ENCODE measurements at regions not wholly inside any gene's neighbourhood (a gene's known extent, or its start where the extent isn't known, plus 50 kb on each side); places are given as distances from the start of the nearest gene placed in this dataset.

- no peak for DNase-seq (ENCODE audit: low spot score)
- no peak for ATAC-seq
Observed at GRCh38 chr1:74908131-74908530, 175.2 kb downstream of the TYW3 start.

More at GRCh38 chr1:74908131-74908530, 175.2 kb downstream of the TYW3 start:
- Mint-ChIP-seq H3K27ac (no peak overlapping the region), H3K4me3 (no peak overlapping the region), H3K36me3 (ENCODE audit: low read depth) (no peaks in the 10 kb centered on the region), H3K27me3 (ENCODE audit: insufficient read depth, low read depth, poor library complexity) (no peaks in the 10 kb centered on the region), H3K9me3 (peaks cover 5% of the 10 kb centered on the region), H3K4me1 (no peaks in the 10 kb centered on the region)
- Histone ChIP-seq H3F3A (replicated peaks; ENCODE audit: low read depth) (no peaks in the 10 kb centered on the region), H4K20me1 (replicated peaks; ENCODE audit: insufficient read depth) (no peaks in the 10 kb centered on the region), H3K36me3 (ENCODE audit: insufficient read depth) (no peaks in the 10 kb centered on the region), H3K9me2 (ENCODE audit: insufficient read depth) (no peaks in the 10 kb centered on the region), H2AFZ (no peak overlapping the region), H3K4me3 (no peak overlapping the region), H3K27ac (ENCODE audit: low read depth) (no peak overlapping the region), H3K27me3 (ENCODE audit: insufficient read depth) (no peaks in the 10 kb centered on the region), H3K4me1 (ENCODE audit: insufficient read depth) (no peaks in the 10 kb centered on the region), H3K79me2 (replicated peaks; ENCODE audit: insufficient read depth) (no peaks in the 10 kb centered on the region), H3K4me2 (no peak overlapping the region)
- no peak for TF ChIP-seq NANOG (IDR thresholded peaks at IDR 0.05; ENCODE audit: borderline replicate concordance)
- TF ChIP-seq REST (IDR thresholded peaks at IDR 0.05; ENCODE audit: unreplicated experiment) = no peak
- TF ChIP-seq ZNF462 (CRISPR knock-in tag; IDR thresholded peaks at IDR 0.05) = no peak
- no peak for TF ChIP-seq POLR2AphosphoS5 (IDR thresholded peaks at IDR 0.05; ENCODE audit: low read depth)
- TF ChIP-seq JUNB (IDR thresholded peaks at IDR 0.05; ENCODE audit: unreplicated experiment) = no peak
- TF ChIP-seq ZNF331 (CRISPR knock-in tag; IDR thresholded peaks at IDR 0.05; ENCODE audit: low read depth) = no peak
- no peak for TF ChIP-seq CREB1 (CRISPR knock-in tag; IDR thresholded peaks at IDR 0.05; ENCODE audit: low read depth)
- no peak for TF ChIP-seq ETS1 (IDR thresholded peaks at IDR 0.05)
- no peak for TF ChIP-seq EZH2 (IDR thresholded peaks at IDR 0.05; ENCODE audit: low read depth, unreplicated experiment)
- no peak for TF ChIP-seq EZH2phosphoT487 (IDR thresholded peaks at IDR 0.05; ENCODE audit: unreplicated experiment)
